Right cardiac atrium (tissue), 5 donors: ENCODE measurements at regions not wholly inside any gene's neighbourhood (a gene's known extent, or its start where the extent isn't known, plus 50 kb on each side); places are given as distances from the start of the nearest gene placed in this dataset.

Experiments
- ATAC-seq, 2 donors: fragments of 200-7000 bp; cut with Tn5 transposase; one replicate each; pipeline versions ENCODE4 v1.8.0 to v1.9.1; 2020; ENCODE audit warnings: moderate library complexity in 2 of 2, mild to moderate bottlenecking in 1 of 2
- DNase-seq, 3 donors: peaks; one replicate each; pipeline ENCODE4 v3.0.0-alpha.2; 2020
- H3K27ac ChIP-seq: one replicate; pipeline ENCODE4 v1.5.1; 2013; ENCODE audit warnings: mild to moderate bottlenecking, low read length, control low read depth, moderate library complexity
- H3K27me3 ChIP-seq: one replicate; pipeline ENCODE4 v1.6.1; 2013; ENCODE audit not compliant: control insufficient read depth, insufficient read depth
- H3K4me1 ChIP-seq: one replicate; pipeline ENCODE4 v1.6.1; 2013; ENCODE audit warnings: low read length; ENCODE audit not compliant: control insufficient read depth, insufficient read depth
- H3K4me3 ChIP-seq: one replicate; pipeline ENCODE4 v1.5.1; 2013; ENCODE audit warnings: low read length, control low read depth
- H3K9me3 ChIP-seq: one replicate; pipeline ENCODE4 v1.6.1; 2013; ENCODE audit warnings: low read length; ENCODE audit not compliant: control insufficient read depth
- WGBS: extraction: QIAGEN DNeasy Blood & Tissue Kit; methylation state at CpG from one replicate; pipeline ENCODE4 v1.1.7; 2013; 5-methylcytosine and 5-hydroxymethylcytosine counted together
- intact Hi-C, 4 donors: fragments of 100-400 bp; cut with DNase I; formaldehyde crosslinking; loops; one replicate each; pipeline versions ENCODE4 v1.11.0 to v1.14.0; 2022 to 2023
- donor health status: healthy with polysubstance abuse.
- donor health status: DM: no; HTN: yes; CAD: no.
- donor health status: DM: no; HTN: no; CAD: no.
- donor health status: DM: no; HTN: yes; CAD: no; lungs with severe emphysema.
- donor health status: DM: yes; HTN: yes; CAD: no.

DNA sequence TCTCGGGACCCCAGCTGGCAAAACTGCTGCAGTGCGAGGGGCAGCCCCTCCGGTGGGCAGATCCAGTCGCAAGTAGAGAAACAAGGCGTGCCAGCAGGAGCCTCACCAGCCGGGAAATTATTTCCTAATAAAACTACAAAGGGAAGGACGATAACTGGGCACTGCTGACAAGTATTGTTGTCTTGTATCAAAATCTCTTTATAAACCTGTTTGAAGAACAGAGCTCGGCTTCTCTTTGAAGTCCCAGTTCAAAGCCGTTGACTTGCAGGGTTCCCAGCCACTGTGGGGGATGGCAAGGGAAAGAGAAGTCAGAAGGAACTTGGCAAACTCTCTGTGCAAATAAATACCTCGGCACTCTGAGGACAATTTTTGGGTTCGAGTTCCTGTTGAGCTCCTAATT, 504.5 kb downstream of the CD83 start:
- intact Hi-C loops, result no loop called here
- no peak for DNase-seq
- H3K4me3 ChIP-seq, result no peak overlapping the region
- H3K4me1 ChIP-seq, result peaks cover 4% of the 10 kb centered on the region
- H3K27me3 ChIP-seq, result no peaks in the 10 kb centered on the region
- no peaks in the 10 kb centered on the region for H3K9me3 ChIP-seq
- H3K27ac ChIP-seq, result no peak overlapping the region
- no peak for ATAC-seq
- WGBS, result 58% methylated on average over 11 of the region's 11 CpGs

DNA sequence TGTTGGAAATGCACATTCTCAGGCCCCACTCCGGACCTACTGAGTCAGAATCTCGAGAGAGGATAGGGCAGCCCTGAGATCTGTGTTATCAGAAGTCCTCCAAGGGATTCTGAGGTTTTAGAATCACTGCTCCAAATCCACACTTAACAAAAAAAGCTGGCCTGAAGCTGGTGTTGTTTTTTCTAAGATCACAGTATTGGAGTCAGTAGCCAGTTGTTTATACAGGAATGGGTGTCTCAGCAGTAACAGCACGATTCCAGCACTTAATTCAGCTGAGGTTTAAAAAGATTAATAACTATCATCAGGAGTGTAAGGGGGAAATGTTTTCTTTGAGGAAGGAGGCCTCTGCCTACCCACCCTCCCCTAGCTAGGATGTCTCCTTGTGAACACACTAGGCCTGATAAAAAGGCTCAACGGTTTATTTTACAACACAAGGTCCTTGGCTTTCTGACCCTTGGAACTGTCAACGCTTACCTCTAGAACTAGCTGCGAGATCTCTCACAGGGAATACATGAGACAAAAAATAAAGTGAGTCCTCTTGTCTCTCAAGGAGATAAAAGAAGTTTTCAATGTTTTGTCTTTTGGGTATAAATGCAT, 505.4 kb downstream of the CD83 start:
- Histone ChIP-seq H3K27ac (no peak overlapping the region), H3K27me3 (no peaks in the 10 kb centered on the region), H3K4me1 (peaks cover 4% of the 10 kb centered on the region), H3K4me3 (no peak overlapping the region), H3K9me3 (no peaks in the 10 kb centered on the region)
- no peak for ATAC-seq
- no peak for DNase-seq
- intact Hi-C loops, result no loop called here
- WGBS, result 61% methylated on average over 6 of the region's 6 CpGs

DNA sequence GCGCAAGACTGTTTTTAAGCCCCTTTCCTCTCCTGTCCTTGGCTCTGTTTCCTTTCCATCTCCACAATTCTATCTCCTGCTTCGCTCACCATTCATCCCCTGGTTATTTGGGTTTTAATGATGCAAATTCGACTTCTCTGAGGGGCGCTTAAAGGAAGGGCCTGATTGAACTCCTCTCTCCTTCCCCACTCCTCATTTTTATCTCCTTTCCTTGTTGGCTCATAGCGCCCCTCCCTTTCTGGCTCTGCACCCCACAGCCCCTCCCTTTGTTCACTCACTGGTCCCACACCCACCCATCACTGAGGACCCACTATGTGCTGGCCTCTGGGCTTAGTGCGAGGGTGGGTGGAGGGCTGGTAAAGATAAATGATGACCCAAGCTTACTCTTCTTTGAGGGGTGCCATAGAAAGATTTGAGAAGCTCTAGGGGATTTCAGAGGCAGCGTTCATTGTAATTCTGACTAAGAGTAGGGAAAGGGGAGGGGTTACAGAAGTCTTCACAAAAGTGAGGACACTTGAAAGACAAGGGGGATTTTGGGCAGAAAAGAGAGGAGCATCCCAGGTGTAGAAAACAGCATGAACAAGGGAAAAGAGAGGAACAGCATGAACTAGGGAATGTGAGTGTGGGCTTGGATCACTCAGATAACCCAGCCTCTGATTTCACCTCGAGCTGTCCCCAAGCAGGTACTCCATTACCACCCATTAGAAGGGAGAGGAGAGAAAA, 507.8 kb downstream of the CD83 start:
- no peaks in the 10 kb centered on the region for H3K9me3 ChIP-seq
- no peak overlapping the region for H3K4me3 ChIP-seq
- H3K27ac ChIP-seq, result no peak overlapping the region
- no peak for DNase-seq
- 89% methylated on average over 8 of the region's 8 CpGs for WGBS
- ATAC-seq, result no peak
- no peaks in the 10 kb centered on the region for H3K27me3 ChIP-seq
- intact Hi-C loops, result no loop called here
- H3K4me1 ChIP-seq, result peaks cover 4% of the 10 kb centered on the region

DNA sequence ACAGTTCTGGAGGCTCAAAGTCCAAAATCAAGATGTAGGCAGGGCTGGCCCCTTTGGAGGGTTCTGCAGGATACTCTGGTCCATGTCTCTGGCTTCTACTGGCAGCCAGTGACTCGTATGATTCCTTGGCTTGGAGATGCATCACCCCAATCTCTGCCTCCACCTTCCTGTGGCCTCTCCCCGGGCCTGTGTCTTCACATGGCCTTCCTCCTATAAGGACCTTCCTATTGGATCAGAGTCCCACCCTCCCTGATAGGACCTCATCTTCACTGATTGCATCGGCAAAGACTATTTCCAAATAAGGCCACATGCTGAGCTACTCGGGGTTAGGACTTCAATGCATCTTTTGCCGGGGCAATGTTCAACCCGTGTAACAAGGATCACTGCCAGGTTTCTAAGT, 509.0 kb downstream of the CD83 start:
- ATAC-seq (no peak), DNase-seq (no peak)
- H3K27me3 ChIP-seq, result no peaks in the 10 kb centered on the region
- peaks cover under 1% of the 10 kb centered on the region for H3K4me1 ChIP-seq
- no peak overlapping the region for H3K27ac ChIP-seq
- H3K4me3 ChIP-seq, result no peak overlapping the region
- no peaks in the 10 kb centered on the region for H3K9me3 ChIP-seq
- intact Hi-C loops, result no loop called here
- WGBS, result 85% methylated on average over 6 of the region's 6 CpGs

DNA sequence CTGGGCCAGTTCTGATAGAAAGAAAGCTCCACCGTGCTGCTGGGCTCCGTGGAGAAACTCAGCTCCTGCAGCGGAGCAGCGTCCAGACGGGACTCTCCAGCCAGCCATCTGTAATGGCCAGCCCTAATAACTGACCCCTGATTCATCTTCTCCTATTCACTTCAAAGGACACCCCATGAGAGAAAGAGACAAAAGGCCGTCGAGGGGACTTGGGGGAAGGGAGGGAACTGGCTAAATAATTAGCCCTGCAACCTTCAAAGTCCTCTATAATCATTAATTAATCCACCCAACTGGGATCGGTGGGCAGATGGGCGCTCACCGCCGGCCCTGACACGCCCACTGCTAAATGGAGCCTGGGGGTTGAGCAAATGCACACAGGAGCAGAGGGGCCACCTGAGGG, 512.4 kb downstream of the CD83 start:
- no peak overlapping the region for H3K4me3 ChIP-seq
- no peaks in the 10 kb centered on the region for H3K27me3 ChIP-seq
- 73% methylated on average over 12 of the region's 12 CpGs for WGBS
- H3K27ac ChIP-seq, result no peak overlapping the region
- H3K4me1 ChIP-seq, result no peaks in the 10 kb centered on the region
- no peak for ATAC-seq
- DNase-seq, result no peak
- H3K9me3 ChIP-seq, result no peaks in the 10 kb centered on the region
- intact Hi-C loops, result no loop called here

DNA sequence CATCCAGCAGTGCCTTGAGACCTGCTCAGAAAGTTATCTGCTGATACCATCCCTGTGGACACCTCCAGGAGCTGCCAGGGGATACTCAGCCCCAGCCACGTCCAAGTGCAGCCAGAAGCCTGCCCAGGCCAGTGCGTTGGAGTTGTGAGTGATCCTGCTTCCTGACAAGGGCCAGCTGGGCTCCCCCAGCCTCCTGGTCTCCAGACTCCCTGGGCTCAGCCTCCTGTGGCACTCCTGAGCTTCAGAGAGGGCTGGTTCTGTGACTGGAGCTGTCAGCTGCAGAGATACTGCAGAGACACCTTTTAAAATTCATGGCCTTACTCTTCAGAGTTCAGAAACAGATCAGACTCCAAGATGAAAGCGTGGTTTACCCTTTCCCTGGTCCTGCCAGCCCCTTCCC, 515.9 kb downstream of the CD83 start:
- DNase-seq (no peak), ATAC-seq (no peak)
- no peak overlapping the region for H3K4me3 ChIP-seq
- no peaks in the 10 kb centered on the region for H3K4me1 ChIP-seq
- 61% methylated on average over 3 of the region's 3 CpGs for WGBS
- no peaks in the 10 kb centered on the region for H3K27me3 ChIP-seq
- no peaks in the 10 kb centered on the region for H3K9me3 ChIP-seq
- no peak overlapping the region for H3K27ac ChIP-seq
- intact Hi-C loops, result no loop called here

DNA sequence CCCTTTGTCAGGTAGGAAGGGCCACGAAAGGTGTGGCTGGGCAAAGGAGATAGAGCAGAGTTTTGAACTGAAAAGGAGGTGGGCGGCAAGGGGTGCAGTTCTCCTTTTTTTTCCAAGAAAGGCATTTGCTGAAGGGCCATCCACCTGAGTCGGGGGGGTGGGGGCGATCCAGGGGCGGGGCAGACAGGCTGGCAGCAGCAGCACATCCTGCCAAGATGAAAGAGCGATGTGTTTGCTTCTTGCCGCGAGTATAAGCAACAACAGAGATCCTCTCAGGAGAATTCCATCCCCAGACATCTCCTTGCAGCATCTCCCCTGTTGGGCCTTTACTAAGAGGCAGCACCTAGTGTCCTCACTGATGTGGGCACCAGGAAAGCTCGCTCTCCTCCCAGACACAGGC, 516.5 kb downstream of the CD83 start:
- no peaks in the 10 kb centered on the region for H3K4me1 ChIP-seq
- ATAC-seq (no peak), DNase-seq (no peak)
- intact Hi-C loops, result no loop called here
- H3K9me3 ChIP-seq, result no peaks in the 10 kb centered on the region
- no peaks in the 10 kb centered on the region for H3K27me3 ChIP-seq
- H3K4me3 ChIP-seq, result no peak overlapping the region
- H3K27ac ChIP-seq, result no peak overlapping the region
- WGBS, result 88% methylated on average over 9 of the region's 9 CpGs

DNA sequence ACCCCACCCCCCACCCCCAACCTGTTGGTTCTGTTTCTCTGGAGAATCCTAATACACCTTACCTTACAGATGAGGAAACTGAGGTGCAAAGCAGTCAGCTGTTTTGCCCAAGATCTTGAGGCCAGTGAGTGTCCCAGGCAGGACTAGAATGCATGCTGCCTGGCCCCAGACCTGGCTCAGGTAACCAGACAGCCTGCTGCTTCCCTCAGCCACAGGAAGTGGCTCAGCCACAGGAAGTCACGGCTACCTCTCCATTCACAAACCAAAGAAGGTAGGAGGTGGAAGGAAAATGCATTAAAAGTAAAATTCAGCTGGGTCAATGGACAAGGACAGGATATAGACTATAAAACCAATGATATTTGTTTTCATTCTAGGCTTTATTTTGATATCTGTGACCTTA, 517.6 kb downstream of the CD83 start:
- H3K4me3 ChIP-seq, result no peak overlapping the region
- ATAC-seq (no peak), DNase-seq (no peak)
- H3K4me1 ChIP-seq, result peaks cover 2% of the 10 kb centered on the region
- H3K27me3 ChIP-seq, result no peaks in the 10 kb centered on the region
- WGBS, result 0% methylated on average over 1 of the region's 1 CpG
- H3K27ac ChIP-seq, result no peak overlapping the region
- no peaks in the 10 kb centered on the region for H3K9me3 ChIP-seq
- intact Hi-C loops, result no loop called here

DNA sequence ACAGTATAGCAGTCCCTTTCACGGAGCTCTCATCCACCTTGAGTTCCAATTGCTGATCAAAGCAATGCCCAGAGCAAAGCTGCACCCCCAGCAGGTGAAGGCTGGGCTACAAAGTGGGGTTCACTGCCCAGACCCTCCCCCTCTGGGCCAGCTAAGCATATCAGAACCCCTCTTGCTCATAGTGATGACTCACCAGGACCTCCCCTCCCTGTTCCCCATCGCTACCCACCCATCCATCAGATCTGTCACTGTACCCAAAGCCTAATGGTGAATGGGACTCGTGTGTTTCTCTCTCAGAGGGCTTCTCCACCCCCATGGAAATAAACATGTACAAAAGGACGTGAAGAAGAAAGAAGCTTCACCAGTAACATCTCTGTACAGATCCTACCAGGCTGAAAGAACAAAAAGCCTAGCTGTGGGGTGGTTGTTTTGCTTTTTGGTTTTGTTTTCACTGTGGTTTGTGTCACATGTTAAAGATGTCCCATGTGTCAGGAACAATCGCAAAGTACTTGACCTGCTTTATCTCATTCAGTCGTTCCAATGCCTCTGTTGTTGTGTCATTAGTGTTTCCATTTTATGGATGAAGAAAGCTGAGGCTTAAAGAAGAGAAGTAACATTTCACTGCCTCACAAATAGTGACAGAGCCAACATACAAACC, 518.5 kb downstream of the CD83 start:
- H3K4me1 ChIP-seq, result peaks cover 7% of the 10 kb centered on the region
- intact Hi-C loops, result no loop called here
- ATAC-seq, result no peak

DNA sequence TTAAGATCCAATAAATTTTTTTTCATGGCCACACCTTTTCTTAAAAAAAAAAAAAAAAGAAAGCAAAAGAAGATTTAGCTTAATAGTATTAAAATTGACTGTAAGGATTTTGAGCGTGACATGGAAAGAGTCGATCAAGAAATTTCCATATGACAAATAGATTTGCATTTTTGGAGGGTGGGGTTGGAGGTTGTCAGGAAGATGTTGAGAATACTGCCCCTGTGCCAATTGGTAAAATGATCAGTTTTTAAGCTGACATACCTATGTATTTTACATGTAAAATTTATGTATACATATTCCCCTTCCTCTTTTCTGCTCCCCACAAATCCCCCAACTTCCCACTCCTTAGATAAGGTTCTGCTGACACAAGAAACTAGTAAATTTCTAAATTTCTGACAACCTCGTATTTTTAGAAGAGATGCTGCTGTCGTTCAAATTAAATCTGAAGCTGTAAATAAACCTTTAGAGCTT, 520.9 kb downstream of the CD83 start:
- Histone ChIP-seq H3K4me3 (peak overlapping the region; percentile 50), H3K27ac (no peak overlapping the region), H3K9me3 (no peaks in the 10 kb centered on the region), H3K4me1 (peaks cover 7% of the 10 kb centered on the region), H3K27me3 (no peaks in the 10 kb centered on the region)
- no peak for DNase-seq
- intact Hi-C loops, result no loop called here
- WGBS, result 39% methylated on average over 4 of the region's 4 CpGs
- no peak for ATAC-seq

More for the DNA sequence above, 518.5 kb downstream of the CD83 start:
- no peak overlapping the region for H3K27ac ChIP-seq
- 78% methylated on average over 6 of the region's 6 CpGs for WGBS
- no peak for DNase-seq
- no peaks in the 10 kb centered on the region for H3K9me3 ChIP-seq
- no peaks in the 10 kb centered on the region for H3K27me3 ChIP-seq
- no peak overlapping the region for H3K4me3 ChIP-seq

DNA sequence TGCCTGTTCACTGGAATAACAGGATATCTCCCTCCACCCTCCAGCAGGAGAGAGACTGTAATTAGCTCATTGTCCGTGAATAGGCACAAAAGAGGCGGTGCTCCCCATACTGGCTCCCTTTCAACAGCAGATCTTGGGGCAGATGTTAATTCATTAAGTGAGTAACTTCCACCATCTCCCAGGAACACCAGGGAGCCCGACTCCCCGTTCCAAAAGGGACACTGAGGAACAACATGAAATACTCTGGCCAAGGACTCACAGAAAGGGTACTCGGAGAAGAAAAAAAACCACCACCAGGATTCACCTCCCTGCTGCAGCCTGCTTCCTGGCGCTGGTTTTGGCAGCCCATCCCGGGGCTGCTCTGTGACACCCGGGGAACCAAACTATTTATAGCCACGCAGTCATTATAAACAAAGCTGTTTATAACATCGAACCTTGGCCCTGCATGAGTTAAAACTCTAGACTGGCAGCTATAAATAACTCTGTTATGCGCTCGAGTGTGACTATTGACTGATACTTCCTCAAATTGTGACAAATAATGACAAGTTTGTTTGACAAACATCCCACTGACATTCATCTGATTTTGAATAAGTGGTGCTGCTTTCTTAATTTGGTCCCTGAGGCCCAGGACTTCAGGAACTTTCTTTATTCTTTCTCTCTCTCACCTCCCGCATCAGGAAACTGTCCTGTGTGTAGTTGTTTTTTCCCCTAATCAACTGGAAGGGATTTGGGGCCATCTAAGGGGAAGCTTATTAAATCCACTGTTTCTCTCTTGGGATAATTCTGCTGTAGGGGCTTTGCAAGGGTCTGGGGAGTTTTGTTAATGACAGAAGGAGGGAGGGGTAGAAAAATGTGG, 521.6 kb downstream of the CD83 start:
- intact Hi-C loops, result no loop called here
- Histone ChIP-seq H3K27me3 (no peaks in the 10 kb centered on the region), H3K27ac (peak overlapping the region; percentile 93), H3K9me3 (no peaks in the 10 kb centered on the region), H3K4me1 (peaks cover 7% of the 10 kb centered on the region), H3K4me3 (peak overlapping the region; percentile 50)
- 4% methylated on average over 13 of the region's 13 CpGs for WGBS
- peak; percentile 45 to 82 (median 76) for DNase-seq
- peak; percentile 86 to 93 for ATAC-seq
